Suprapubic skin (tissue), 4 donors: ENCODE measurements at regions not wholly inside any gene's neighbourhood (a gene's known extent, or its start where the extent isn't known, plus 50 kb on each side); places are given as distances from the start of the nearest gene placed in this dataset.

Source experiments
- DNase-seq, 2 donors: peaks; one replicate each; pipeline ENCODE4 v3.0.0-alpha.2; 2019; ENCODE audit warnings: low spot score in 2 of 2
- H3K27ac ChIP-seq: fragments of 200-600 bp; sonication (generic); one replicate; pipeline ENCODE4 v1.5.1; 2019
- H3K27me3 ChIP-seq: fragments of 200-600 bp; sonication (generic); one replicate; pipeline ENCODE4 v1.5.1; 2019
- H3K36me3 ChIP-seq: fragments of 200-600 bp; sonication (generic); one replicate; pipeline ENCODE4 v1.5.1; 2019
- H3K4me1 ChIP-seq: fragments of 200-600 bp; sonication (generic); one replicate; pipeline ENCODE4 v1.5.1; 2019
- H3K4me3 ChIP-seq: fragments of 200-600 bp; sonication (generic); one replicate; pipeline ENCODE4 v1.5.1; 2019; ENCODE audit warnings: mild to moderate bottlenecking
- H3K9me3 ChIP-seq: fragments of 200-600 bp; sonication (generic); one replicate; pipeline ENCODE4 v1.5.1; 2019
- EP300 ChIP-seq: sonication (generic); formaldehyde crosslinking; IDR thresholded peaks from one replicate; pipeline ENCODE4 v1.6.1; 2017; ENCODE audit warnings: antibody characterized with exemption
- POLR2A ChIP-seq, 2 donors: fragments of 450-650 bp; IDR thresholded peaks; one replicate each; pipeline ENCODE4 v1.6.1; 2017; ENCODE audit warnings: antibody characterized with exemption in 2 of 2, mild to moderate bottlenecking in 2 of 2, moderate library complexity in 2 of 2
- POLR2AphosphoS5 ChIP-seq, 3 donors: sonication (generic); formaldehyde crosslinking; IDR thresholded peaks; one replicate each; pipeline ENCODE4 v1.6.1; 2017; ENCODE audit warnings: antibody characterized with exemption in 3 of 3
- WGBS: methylation state at CpG from one replicate; pipeline ENCODE4 v1.1.5; 2018; 5-methylcytosine and 5-hydroxymethylcytosine counted together
- TF ChIP-seq, protein P1 (sequence below), 2 donors: fragments of 200-600 bp in 1 of 2; fragments of 450-650 bp in 1 of 2; sonication (generic) in 1 of 2; IDR thresholded peaks; one replicate each; pipeline ENCODE4 v1.5.1; 2016 to 2019; ENCODE audit warnings: antibody characterized with exemption in 2 of 2, mild to moderate bottlenecking in 1 of 2, moderate library complexity in 1 of 2

- no peak for DNase-seq
- TF ChIP-seq, protein P1, sequence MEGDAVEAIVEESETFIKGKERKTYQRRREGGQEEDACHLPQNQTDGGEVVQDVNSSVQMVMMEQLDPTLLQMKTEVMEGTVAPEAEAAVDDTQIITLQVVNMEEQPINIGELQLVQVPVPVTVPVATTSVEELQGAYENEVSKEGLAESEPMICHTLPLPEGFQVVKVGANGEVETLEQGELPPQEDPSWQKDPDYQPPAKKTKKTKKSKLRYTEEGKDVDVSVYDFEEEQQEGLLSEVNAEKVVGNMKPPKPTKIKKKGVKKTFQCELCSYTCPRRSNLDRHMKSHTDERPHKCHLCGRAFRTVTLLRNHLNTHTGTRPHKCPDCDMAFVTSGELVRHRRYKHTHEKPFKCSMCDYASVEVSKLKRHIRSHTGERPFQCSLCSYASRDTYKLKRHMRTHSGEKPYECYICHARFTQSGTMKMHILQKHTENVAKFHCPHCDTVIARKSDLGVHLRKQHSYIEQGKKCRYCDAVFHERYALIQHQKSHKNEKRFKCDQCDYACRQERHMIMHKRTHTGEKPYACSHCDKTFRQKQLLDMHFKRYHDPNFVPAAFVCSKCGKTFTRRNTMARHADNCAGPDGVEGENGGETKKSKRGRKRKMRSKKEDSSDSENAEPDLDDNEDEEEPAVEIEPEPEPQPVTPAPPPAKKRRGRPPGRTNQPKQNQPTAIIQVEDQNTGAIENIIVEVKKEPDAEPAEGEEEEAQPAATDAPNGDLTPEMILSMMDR (IDR thresholded peaks at IDR 0.05): no peak
- TF ChIP-seq POLR2AphosphoS5 (IDR thresholded peaks at IDR 0.05) (no peak), POLR2A (IDR thresholded peaks at IDR 0.05) (no peak), EP300 (no peak)
- Histone ChIP-seq H3K27ac (no peak overlapping the region), H3K9me3 (no peaks in the 10 kb centered on the region), H3K36me3 (no peaks in the 10 kb centered on the region), H3K4me1 (no peaks in the 10 kb centered on the region), H3K27me3 (no peaks in the 10 kb centered on the region), H3K4me3 (no peak overlapping the region)
- WGBS: 57% methylated on average over 1 of the region's 1 CpG
These were observed 66.8 kb downstream of the ZNF503 start for GRCh38 chr10:75334720-75335119.

- Histone ChIP-seq H3K9me3 (no peaks in the 10 kb centered on the region), H3K4me1 (no peaks in the 10 kb centered on the region), H3K27me3 (no peaks in the 10 kb centered on the region), H3K36me3 (no peaks in the 10 kb centered on the region), H3K27ac (no peak overlapping the region), H3K4me3 (no peak overlapping the region)
- no peak for DNase-seq
- WGBS: 67% methylated on average over 1 of the region's 1 CpG
- no peak for TF ChIP-seq POLR2A (IDR thresholded peaks at IDR 0.05)
- TF ChIP-seq EP300: no peak
- TF ChIP-seq, protein P1 (IDR thresholded peaks at IDR 0.05): no peak
- TF ChIP-seq POLR2AphosphoS5 (IDR thresholded peaks at IDR 0.05): no peak
These were observed 69.5 kb downstream of the ZNF503 start for GRCh38 chr10:75332081-75332480.

GRCh38 chr10:75331081-75331480 is 70.5 kb downstream of the ZNF503 start:
- TF ChIP-seq POLR2AphosphoS5 (IDR thresholded peaks at IDR 0.05): no peak
- TF ChIP-seq POLR2A (IDR thresholded peaks at IDR 0.05): no peak
- TF ChIP-seq, protein P1 (IDR thresholded peaks at IDR 0.05): no peak
- TF ChIP-seq EP300: no peak
- 89% methylated on average over 1 of the region's 1 CpG for WGBS
- no peak for DNase-seq

GRCh38 chr10:75329190-75329745 is 72.3 kb downstream of the ZNF503 start:
- TF ChIP-seq POLR2A (IDR thresholded peaks at IDR 0.05) (no peak), EP300 (no peak), POLR2AphosphoS5 (IDR thresholded peaks at IDR 0.05) (no peak)
- TF ChIP-seq, protein P1 (IDR thresholded peaks at IDR 0.05): no peak
- no peak for DNase-seq
- WGBS: 83% methylated on average over 2 of the region's 2 CpGs

More at GRCh38 chr10:75331081-75331480, 70.5 kb downstream of the ZNF503 start:
- H3K9me3 ChIP-seq: no peaks in the 10 kb centered on the region
- H3K4me3 ChIP-seq: no peak overlapping the region
- no peaks in the 10 kb centered on the region for H3K4me1 ChIP-seq
- no peaks in the 10 kb centered on the region for H3K27me3 ChIP-seq
- no peak overlapping the region for H3K27ac ChIP-seq
- no peaks in the 10 kb centered on the region for H3K36me3 ChIP-seq

GRCh38 chr10:75326306-75326705 is 75.3 kb downstream of the ZNF503 start:
- Histone ChIP-seq H3K9me3 (no peaks in the 10 kb centered on the region), H3K4me3 (no peak overlapping the region), H3K27me3 (no peaks in the 10 kb centered on the region), H3K36me3 (no peaks in the 10 kb centered on the region), H3K4me1 (no peaks in the 10 kb centered on the region), H3K27ac (no peak overlapping the region)
- TF ChIP-seq EP300: no peak
- no peak for TF ChIP-seq POLR2AphosphoS5 (IDR thresholded peaks at IDR 0.05)
- TF ChIP-seq, protein P1 (IDR thresholded peaks at IDR 0.05): no peak
- TF ChIP-seq POLR2A (IDR thresholded peaks at IDR 0.05): no peak
- DNase-seq: no peak

More at GRCh38 chr10:75329190-75329745, 72.3 kb downstream of the ZNF503 start:
- Histone ChIP-seq H3K27ac (no peak overlapping the region), H3K36me3 (no peaks in the 10 kb centered on the region), H3K27me3 (no peaks in the 10 kb centered on the region), H3K9me3 (no peaks in the 10 kb centered on the region), H3K4me3 (no peak overlapping the region), H3K4me1 (no peaks in the 10 kb centered on the region)
